ENCODE measurements at regions not wholly inside any gene's neighbourhood (a gene's known extent, or its start where the extent isn't known, plus 50 kb on each side); places are given as distances from the start of the nearest gene placed in this dataset.

- DNase-seq (ENCODE audit: low read depth in 3 of 3, low spot score in 1 of 3), result no peak
These were observed 97.6 kb downstream of the TM2D1 start for GRCh38 chr1:61627365-61627764.

DNA sequence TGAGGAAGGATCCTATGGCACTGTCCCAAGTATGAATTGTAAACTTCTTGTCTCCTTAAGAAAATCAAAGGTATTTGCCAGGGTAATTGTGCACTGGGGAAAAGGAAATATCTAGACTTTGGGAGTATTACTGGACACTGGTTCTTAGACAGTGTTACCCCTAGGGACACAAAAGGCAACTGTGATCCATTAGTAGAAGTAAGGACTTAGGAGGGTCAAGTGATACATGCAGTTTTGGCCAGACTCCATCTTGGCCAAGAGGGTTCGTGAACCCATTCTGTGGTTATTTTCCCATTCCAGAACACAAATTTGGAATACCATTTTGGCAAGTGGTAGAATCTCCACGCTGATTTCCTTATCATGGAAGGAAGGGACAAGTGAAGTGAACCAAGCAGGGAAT is 98.1 kb downstream of the TM2D1 start:
- DNase-seq (ENCODE audit: low read depth in 3 of 3, low spot score in 1 of 3), result no peak

GRCh38 chr1:61623852-61624251 is 101.1 kb downstream of the TM2D1 start:
- DNase-seq (ENCODE audit: low read depth in 3 of 3, low spot score in 1 of 3), result no peak

DNA sequence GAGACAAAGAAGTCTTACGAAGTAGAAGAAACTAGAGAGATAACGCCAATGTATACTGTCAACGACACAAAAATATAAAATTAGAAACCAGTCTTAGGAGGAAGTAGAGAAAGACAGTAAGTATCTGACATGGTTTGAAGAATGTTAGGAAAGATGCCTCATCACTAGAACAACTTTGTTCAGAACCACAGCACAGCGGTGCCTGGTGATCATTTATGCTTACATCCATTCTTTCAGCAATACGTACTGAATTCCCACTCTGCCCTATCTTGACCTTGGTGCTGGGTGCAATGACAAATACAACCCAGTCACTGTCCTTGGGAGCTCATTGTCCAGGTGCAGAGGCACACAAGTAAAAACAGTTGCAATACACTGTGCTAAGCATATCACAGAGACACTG is 104.4 kb downstream of the TM2D1 start:
- no peak for DNase-seq (ENCODE audit: low read depth in 3 of 3, low spot score in 1 of 3)

DNA sequence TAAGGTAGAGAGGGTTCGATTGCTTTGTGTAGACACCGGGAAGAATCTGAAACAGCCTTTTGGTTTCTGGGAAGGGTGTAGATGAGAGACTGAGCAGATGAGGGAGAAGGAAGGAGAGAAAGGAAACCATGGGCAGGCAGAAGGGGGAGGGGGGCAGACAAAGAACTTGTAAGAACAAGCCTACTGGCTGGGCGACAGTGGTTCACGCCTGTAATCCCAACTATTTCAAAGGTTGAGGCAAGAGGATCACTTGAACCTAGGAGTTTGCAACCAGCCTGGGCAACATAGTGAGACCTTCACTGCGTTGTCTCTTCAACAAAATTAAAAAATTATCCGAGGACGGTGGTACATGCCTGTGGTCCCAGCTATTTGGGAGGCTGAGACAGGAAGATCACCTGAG is 106.2 kb downstream of the TM2D1 start:
- DNase-seq (ENCODE audit: low read depth in 3 of 3, low spot score in 1 of 3), result no peak

GRCh38 chr1:61618193-61618592 is 106.7 kb downstream of the TM2D1 start:
- no peak for DNase-seq (ENCODE audit: low read depth in 3 of 3, low spot score in 1 of 3)

DNA sequence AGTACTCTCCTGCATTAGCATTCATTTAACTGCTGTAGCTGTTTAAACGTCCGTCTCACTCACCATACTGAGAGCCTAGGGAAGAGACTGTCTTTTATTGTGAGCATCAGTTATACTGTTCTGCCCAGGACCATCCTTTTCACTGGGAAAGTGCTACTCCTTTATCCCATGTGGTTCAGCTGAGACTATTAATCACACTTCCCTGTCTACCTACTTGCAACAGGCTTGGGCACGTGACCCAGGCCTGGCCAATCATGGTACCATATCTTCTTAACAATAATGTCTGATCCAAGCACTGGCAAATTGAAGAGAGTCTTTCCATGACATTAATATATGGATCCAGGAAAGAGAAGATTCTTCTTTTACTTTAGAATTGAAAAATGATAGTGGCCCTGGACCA is 108.1 kb downstream of the TM2D1 start:
- DNase-seq (ENCODE audit: low read depth in 3 of 3, low spot score in 1 of 3), result no peak

GRCh38 chr1:61612602-61613001 is 112.3 kb downstream of the TM2D1 start:
- DNase-seq (ENCODE audit: low read depth in 3 of 3, low spot score in 1 of 3), result no peak

DNA sequence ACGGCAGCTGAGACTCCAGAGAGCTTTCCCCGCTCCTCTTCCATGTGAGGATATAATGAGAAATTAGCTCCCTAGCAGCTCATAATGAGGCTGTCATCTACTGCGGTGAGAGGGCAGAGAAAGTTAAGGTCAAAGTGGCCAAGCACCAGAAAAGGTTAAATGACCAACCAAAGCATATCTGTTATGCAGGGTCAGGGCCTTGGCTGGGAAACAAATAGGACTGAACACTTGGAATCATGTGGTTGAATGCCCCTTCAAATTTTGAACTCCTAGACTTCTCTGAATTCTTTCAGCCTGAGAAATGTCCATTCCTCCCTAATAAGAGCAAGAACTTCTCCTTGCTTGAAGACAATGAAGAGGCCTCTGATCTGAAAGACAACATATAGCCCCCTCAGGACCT is 115.9 kb downstream of the TM2D1 start:
- no peak for DNase-seq (ENCODE audit: low read depth in 3 of 3, low spot score in 1 of 3)

DNA sequence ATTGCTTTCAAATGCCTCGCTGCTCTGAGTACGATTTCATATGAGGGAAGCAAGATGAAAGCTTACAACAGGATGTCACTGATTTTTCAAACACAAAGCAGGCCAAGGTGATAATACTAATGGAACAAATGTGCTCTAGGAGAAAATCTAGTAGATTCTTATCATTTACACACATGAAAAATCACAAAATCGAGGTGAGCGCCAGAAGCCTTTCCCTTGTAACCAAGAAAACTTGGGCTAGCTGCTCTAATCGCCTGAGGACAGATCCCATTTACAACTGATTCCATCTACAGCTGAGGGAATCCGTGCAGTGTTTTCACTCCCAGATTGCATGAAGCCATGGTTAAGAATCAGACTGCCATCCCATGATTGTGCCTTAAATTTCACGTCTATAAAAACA is 117.5 kb downstream of the TM2D1 start:
- DNase-seq (ENCODE audit: low read depth in 3 of 3, low spot score in 1 of 3), result no peak

DNA sequence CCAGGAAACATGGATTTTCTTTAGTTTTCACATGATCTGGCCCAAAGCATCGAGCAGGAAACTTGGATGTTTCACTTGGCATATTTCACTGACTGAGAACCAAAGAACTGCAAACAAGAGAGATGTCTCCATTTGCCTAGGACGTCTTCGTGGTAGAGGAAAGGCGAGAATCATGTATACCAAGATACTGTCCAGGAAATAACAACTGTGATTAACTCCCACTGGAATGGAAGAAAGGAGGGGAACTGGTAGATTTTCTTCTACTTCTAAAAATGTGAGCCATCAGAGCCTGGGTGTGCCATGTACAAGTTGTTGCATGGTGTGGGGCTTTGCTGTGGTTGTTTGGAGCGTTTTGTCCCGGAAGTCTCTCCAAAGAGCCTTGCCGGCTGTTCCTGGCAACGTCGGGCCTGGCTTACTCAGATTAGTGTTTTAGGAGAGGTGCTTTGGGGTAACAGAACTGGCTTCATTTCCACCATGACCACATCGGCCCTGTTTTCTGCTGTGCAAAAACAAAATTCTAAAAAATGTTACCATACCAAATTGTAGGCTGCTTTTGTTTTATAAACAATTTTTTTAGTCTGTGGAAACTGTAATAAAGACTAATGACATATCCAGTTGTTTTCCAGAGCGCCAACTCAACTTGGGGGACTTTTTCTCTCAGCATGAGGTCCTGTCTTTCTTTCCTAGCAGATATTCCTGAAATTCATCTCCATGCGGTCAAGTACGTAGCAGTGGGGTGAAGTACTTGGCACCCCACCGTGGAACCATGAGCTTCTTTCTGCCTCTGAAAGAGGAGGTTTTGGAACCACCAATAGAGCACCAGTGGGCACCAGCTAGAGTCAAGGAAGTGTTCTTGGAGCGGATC is 118.3 kb downstream of the TM2D1 start:
- no peak for DNase-seq (ENCODE audit: low read depth in 3 of 3, low spot score in 1 of 3)

DNA sequence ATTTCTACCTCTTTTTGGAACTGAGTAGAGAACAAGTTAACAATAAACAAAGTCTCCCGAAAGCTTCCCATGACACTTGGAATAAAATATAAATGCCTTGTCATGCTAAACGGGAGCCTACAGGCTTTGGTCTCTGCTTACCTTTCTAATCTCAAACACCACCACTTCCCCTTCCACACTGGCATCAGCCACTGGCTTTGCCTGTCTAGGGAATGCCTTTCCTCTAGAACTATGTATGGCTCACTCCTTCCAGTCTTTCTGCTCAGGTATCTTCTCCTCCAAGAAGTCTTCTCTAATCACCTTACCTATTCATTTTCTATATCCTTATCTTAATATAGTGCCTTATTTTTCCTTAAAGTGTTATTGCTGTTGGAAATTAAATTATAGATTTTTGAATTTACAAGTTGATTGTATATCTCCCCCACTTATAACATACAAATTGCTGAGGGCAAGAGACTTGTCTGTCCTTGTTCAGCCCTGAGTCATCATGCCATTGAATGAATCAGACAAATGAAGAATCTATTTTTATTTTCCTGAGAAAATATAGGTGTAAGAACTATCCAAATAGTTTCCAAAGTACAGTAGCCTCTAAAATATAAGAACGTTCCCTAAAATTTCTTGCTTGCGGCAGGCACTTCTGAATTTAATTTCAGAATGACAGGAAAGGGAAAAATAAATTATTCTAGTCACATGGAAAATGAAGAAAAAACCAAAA is 119.2 kb downstream of the TM2D1 start:
- DNase-seq (ENCODE audit: low read depth in 3 of 3, low spot score in 1 of 3), result no peak

DNA sequence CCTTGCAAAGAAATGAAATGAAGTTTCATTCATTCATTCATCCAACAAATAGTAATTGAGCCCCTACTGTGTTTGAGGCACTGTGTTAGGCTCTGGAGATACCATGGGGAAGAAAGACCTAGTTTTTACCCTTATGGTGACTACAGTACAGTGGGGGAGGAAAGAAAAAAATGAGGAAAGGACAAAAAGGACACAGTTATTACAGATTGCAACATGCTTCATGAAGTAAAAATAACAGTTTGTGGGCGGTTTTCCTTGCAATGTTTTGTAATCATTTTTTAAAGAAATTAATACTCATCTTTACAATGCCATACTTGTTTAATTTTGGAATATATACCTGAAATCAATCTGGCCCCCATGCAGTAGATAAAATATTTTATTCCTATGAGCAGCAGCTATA is 120.3 kb downstream of the TM2D1 start:
- no peak for DNase-seq (ENCODE audit: low read depth in 3 of 3, low spot score in 1 of 3)

- no peak for DNase-seq (ENCODE audit: low read depth in 3 of 3, low spot score in 1 of 3)
These were observed 120.7 kb downstream of the TM2D1 start for GRCh38 chr1:61604261-61604660.

DNA sequence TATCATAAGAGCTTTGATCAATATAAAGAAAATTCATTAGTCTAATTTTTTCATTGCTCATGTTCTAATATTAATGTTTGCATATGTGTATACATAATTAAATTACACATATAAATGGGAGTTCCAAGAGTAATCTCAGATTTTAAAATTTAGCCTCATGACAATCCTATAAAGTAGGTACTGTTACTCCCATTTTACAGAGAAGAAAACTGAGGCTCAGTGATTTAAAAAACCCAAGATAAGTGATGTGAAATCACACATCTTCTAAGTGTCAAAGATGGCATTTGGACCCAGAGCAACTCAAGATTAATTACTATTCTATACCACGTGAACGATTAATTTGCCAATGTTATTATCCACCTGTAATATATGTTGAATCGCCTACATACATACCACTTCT is 122.3 kb downstream of the TM2D1 start:
- DNase-seq (ENCODE audit: low read depth in 3 of 3, low spot score in 1 of 3), result no peak

- no peak for DNase-seq (ENCODE audit: low read depth in 3 of 3, low spot score in 1 of 3)
These were observed 127.3 kb downstream of the TM2D1 start for GRCh38 chr1:61597601-61598000.

GRCh38 chr1:61593331-61593730 is 131.6 kb downstream of the TM2D1 start:
- no peak for DNase-seq (ENCODE audit: low read depth in 3 of 3, low spot score in 1 of 3)

DNA sequence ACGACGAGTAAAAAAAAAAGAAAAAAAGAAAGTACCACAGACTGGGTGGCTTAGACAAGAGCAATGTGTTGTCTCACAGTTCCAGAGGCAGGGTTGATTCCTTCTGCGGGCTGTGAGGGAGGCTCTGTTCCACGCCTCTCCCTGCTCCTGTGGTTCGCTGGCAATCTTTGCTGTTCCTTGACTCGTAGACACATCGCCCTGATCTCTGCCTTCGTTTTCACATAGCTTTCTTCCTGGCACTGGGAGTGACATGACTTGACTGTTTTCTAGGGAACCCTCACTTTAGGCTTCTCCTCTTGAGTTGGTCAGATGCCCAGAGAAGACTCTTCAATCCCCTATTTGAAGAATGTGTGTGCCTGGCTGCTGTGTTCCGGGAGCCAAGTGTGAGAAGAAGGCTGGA is 133.6 kb downstream of the TM2D1 start:
- DNase-seq (ENCODE audit: low read depth in 3 of 3, low spot score in 1 of 3), result no peak

GRCh38 chr1:61588736-61589672 is 135.9 kb downstream of the TM2D1 start:
- peak in 2 of 3 donors; percentile 15 to 25 for DNase-seq (ENCODE audit: low read depth in 3 of 3, low spot score in 1 of 3)

- DNase-seq (ENCODE audit: low read depth in 3 of 3, low spot score in 1 of 3), result no peak
These were observed 139.2 kb downstream of the TM2D1 start for GRCh38 chr1:61585714-61586113.

GRCh38 chr1:61583703-61584102 is 141.2 kb downstream of the TM2D1 start:
- DNase-seq (ENCODE audit: low read depth in 3 of 3, low spot score in 1 of 3), result no peak

DNA sequence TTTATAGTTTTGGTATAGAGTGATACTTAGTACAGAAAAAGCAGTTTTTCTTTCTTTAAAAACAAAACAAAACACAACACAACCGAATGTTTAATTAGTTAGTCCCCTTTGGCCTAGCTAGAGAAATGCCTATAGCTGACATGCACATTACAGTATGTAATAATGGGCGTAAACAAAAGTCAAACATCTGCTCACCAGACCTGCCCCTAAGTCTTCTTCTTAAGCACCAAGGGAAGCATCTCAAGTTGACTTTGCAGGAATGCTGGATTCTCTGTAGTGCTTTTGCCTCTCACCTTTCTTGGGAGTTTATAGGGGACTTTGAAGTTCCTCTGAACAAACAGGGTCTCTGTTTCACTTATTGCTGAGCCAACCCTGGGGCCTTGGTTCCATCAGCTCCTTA is 143.7 kb downstream of the TM2D1 start:
- no peak for DNase-seq (ENCODE audit: low read depth in 3 of 3, low spot score in 1 of 3)
